ENCODE measurements at regions not wholly inside any gene's neighbourhood (a gene's known extent, or its start where the extent isn't known, plus 50 kb on each side); places are given as distances from the start of the nearest gene placed in this dataset.

GRCh38 chr3:81955878-81956277, 194.4 kb upstream of the GBE1 start:
- Histone ChIP-seq H3K36me3 (ENCODE audit: low read depth) (no peaks in the 10 kb centered on the region), H3K9me3 (ENCODE audit: severe bottlenecking) (no peaks in the 10 kb centered on the region), H3K4me3 (ENCODE audit: severe bottlenecking) (no peak overlapping the region), H3K4me1 (ENCODE audit: insufficient read depth, poor library complexity, severe bottlenecking) (no peaks in the 10 kb centered on the region), H3K27ac (ENCODE audit: poor library complexity, severe bottlenecking) (no peak overlapping the region), H3K27me3 (ENCODE audit: insufficient read depth, poor library complexity, severe bottlenecking) (no peaks in the 10 kb centered on the region)
- DNase-seq (ENCODE audit: low spot score) = no peak
- TF ChIP-seq CTCF (IDR thresholded peaks at IDR 0.05; ENCODE audit: poor library complexity, severe bottlenecking) = no peak
- ATAC-seq (ENCODE audit: low read depth) = no peak

DNA sequence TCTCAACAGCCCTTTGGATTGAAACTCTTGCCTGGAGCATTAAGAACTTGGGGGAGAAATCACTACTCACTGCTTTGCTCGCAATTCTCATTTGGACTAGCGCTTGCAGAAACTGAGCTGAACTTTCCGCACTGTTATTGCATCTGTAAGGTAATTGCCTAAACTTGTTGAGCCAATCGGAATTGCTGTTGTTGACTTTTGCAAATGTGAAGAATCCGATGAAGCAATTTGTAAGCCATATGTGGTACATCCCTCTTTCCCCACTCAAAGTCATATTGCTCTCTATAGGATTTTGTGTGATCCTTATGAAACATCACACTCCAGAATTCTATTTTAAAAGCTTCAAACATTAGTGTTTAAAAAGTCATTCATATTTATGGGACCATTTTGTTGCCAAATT, 191.7 kb upstream of the GBE1 start:
- ATAC-seq (ENCODE audit: low read depth) (no peak), DNase-seq (ENCODE audit: low spot score) (no peak)
- no peak overlapping the region for H3K4me3 ChIP-seq (ENCODE audit: severe bottlenecking)
- no peak overlapping the region for H3K27ac ChIP-seq (ENCODE audit: poor library complexity, severe bottlenecking)
- no peak for TF ChIP-seq CTCF (IDR thresholded peaks at IDR 0.05; ENCODE audit: poor library complexity, severe bottlenecking)
- H3K36me3 ChIP-seq (ENCODE audit: low read depth) = no peaks in the 10 kb centered on the region
- H3K27me3 ChIP-seq (ENCODE audit: insufficient read depth, poor library complexity, severe bottlenecking) = no peaks in the 10 kb centered on the region
- H3K4me1 ChIP-seq (ENCODE audit: insufficient read depth, poor library complexity, severe bottlenecking) = no peaks in the 10 kb centered on the region
- H3K9me3 ChIP-seq (ENCODE audit: severe bottlenecking) = no peaks in the 10 kb centered on the region

DNA sequence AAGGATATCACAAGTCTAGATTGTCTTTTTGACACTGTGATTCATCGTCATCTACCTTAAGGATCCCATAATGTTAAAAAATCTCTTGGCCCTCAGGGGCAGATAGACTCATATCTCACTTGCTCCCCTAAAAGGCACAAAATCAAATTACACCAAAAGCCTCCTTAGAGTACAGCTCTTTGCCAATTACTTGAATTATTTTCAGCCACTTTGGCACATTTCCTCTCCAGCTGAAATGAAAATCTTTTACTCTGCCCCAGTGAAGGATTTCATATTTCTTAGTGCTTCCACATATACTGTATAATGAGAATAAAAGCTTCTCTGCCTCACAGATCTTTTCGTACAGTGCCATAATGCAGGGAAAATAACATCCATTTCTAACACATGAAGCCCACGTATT, 190.7 kb upstream of the GBE1 start:
- H3K4me1 ChIP-seq (ENCODE audit: insufficient read depth, poor library complexity, severe bottlenecking) = no peaks in the 10 kb centered on the region

DNA sequence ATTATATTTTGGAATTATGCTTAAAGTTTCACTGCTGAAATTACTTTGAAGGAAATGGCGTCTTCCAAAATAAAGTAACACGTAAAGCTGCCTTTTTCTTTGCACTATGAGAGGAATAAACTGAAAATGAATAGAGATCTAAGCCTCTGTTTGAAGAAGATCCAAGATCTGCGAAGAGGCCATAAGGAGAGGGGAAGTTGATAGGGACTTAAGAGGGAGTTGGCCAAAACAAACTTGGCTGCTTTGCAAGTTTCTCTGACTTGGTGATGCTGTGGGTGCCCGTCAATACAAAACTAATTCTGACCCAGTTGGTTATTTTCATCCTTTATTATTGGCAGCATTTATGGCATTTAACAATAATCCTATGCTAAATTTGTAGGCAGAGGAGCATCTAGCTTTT, 190.2 kb upstream of the GBE1 start:
- no peaks in the 10 kb centered on the region for H3K27me3 ChIP-seq (ENCODE audit: insufficient read depth, poor library complexity, severe bottlenecking)
- H3K36me3 ChIP-seq (ENCODE audit: low read depth) = no peaks in the 10 kb centered on the region
- no peaks in the 10 kb centered on the region for H3K4me1 ChIP-seq (ENCODE audit: insufficient read depth, poor library complexity, severe bottlenecking)
- H3K27ac ChIP-seq (ENCODE audit: poor library complexity, severe bottlenecking) = no peak overlapping the region
- no peak for ATAC-seq (ENCODE audit: low read depth)
- no peak for DNase-seq (ENCODE audit: low spot score)
- no peaks in the 10 kb centered on the region for H3K9me3 ChIP-seq (ENCODE audit: severe bottlenecking)
- no peak overlapping the region for H3K4me3 ChIP-seq (ENCODE audit: severe bottlenecking)
- no peak for TF ChIP-seq CTCF (IDR thresholded peaks at IDR 0.05; ENCODE audit: poor library complexity, severe bottlenecking)

More for the DNA sequence above, 190.7 kb upstream of the GBE1 start:
- ATAC-seq (ENCODE audit: low read depth) (no peak), DNase-seq (ENCODE audit: low spot score) (no peak)
- Histone ChIP-seq H3K4me3 (ENCODE audit: severe bottlenecking) (no peak overlapping the region), H3K27ac (ENCODE audit: poor library complexity, severe bottlenecking) (no peak overlapping the region), H3K27me3 (ENCODE audit: insufficient read depth, poor library complexity, severe bottlenecking) (no peaks in the 10 kb centered on the region), H3K9me3 (ENCODE audit: severe bottlenecking) (no peaks in the 10 kb centered on the region), H3K36me3 (ENCODE audit: low read depth) (no peaks in the 10 kb centered on the region)
- no peak for TF ChIP-seq CTCF (IDR thresholded peaks at IDR 0.05; ENCODE audit: poor library complexity, severe bottlenecking)

GRCh38 chr3:81951106-81951505, 189.7 kb upstream of the GBE1 start:
- Histone ChIP-seq H3K4me1 (ENCODE audit: insufficient read depth, poor library complexity, severe bottlenecking) (no peaks in the 10 kb centered on the region), H3K4me3 (ENCODE audit: severe bottlenecking) (no peak overlapping the region), H3K9me3 (ENCODE audit: severe bottlenecking) (no peaks in the 10 kb centered on the region), H3K27ac (ENCODE audit: poor library complexity, severe bottlenecking) (no peak overlapping the region), H3K27me3 (ENCODE audit: insufficient read depth, poor library complexity, severe bottlenecking) (no peaks in the 10 kb centered on the region), H3K36me3 (ENCODE audit: low read depth) (no peaks in the 10 kb centered on the region)
- DNase-seq (ENCODE audit: low spot score) (no peak), ATAC-seq (ENCODE audit: low read depth) (no peak)
- TF ChIP-seq CTCF (IDR thresholded peaks at IDR 0.05; ENCODE audit: poor library complexity, severe bottlenecking) = no peak
